T-helper 17 cell (primary cell): ENCODE measurements at regions not wholly inside any gene's neighbourhood (a gene's known extent, or its start where the extent isn't known, plus 50 kb on each side); places are given as distances from the start of the nearest gene placed in this dataset.
"Not testable (repeated sequence)": the region's sequence is repeated elsewhere in the genome, so short reads cannot be mapped to it uniquely, and the experiment has no call there.

Experiments
- ATAC-seq: fragments of 150-1000 bp; cut with Tn5 transposase; 2 replicates; pipeline ENCODE4 v1.10.0; 2021; ENCODE audit warnings: mild to moderate bottlenecking, moderate library complexity
- DNase-seq, 3 donors: peaks; one replicate each; pipeline versions ENCODE4 v3.0.0 to v3.0.0-alpha.2; 2020 to 2021
- H3K9me3 ChIP-seq: one replicate; pipeline ENCODE4 v1.7.0; 2013; ENCODE audit warnings: low read length, mild to moderate bottlenecking; ENCODE audit not compliant: control insufficient read depth, poor library complexity, severe bottlenecking
- H3K27ac Mint-ChIP-seq: one replicate; pipeline ENCODE4 v1.8.0; 2022; ENCODE audit warnings: mild to moderate bottlenecking, moderate library complexity, mixed read lengths
- H3K27me3 Mint-ChIP-seq: one replicate; pipeline ENCODE4 v1.8.0; 2022; ENCODE audit warnings: mixed read lengths
- H3K36me3 Mint-ChIP-seq: one replicate; pipeline ENCODE4 v1.8.0; 2022; ENCODE audit warnings: low read depth, mixed read lengths
- H3K4me1 Mint-ChIP-seq: one replicate; pipeline ENCODE4 v1.8.0; 2022; ENCODE audit warnings: mild to moderate bottlenecking, mixed read lengths
- H3K4me3 Mint-ChIP-seq: one replicate; pipeline ENCODE4 v1.8.0; 2022; ENCODE audit warnings: mild to moderate bottlenecking, moderate library complexity, mixed read lengths

- H3K4me3 Mint-ChIP-seq, result no peak overlapping the region
- no peak overlapping the region for H3K27ac Mint-ChIP-seq
- no peaks in the 10 kb centered on the region for H3K27me3 Mint-ChIP-seq
- H3K4me1 Mint-ChIP-seq, result no peaks in the 10 kb centered on the region
- H3K9me3 ChIP-seq, result no peaks in the 10 kb centered on the region
- no peak for DNase-seq
- no peak for ATAC-seq
- no peaks in the 10 kb centered on the region for H3K36me3 Mint-ChIP-seq
Measured at GRCh38 chr11:109708184-109708583, 286.2 kb downstream of the C11orf87 start.

GRCh38 chr11:109714444-109714843 lies 292.5 kb downstream of the C11orf87 start:
- not testable (repeated sequence) for DNase-seq, H3K27me3 Mint-ChIP-seq, H3K4me3 Mint-ChIP-seq, H3K27ac Mint-ChIP-seq, H3K4me1 Mint-ChIP-seq, ATAC-seq, H3K36me3 Mint-ChIP-seq, H3K9me3 ChIP-seq

GRCh38 chr11:109715424-109715823 lies 293.4 kb downstream of the C11orf87 start:
- not testable (repeated sequence) for H3K4me3 Mint-ChIP-seq, H3K4me1 Mint-ChIP-seq, ATAC-seq, H3K27me3 Mint-ChIP-seq, H3K9me3 ChIP-seq, H3K27ac Mint-ChIP-seq, DNase-seq, H3K36me3 Mint-ChIP-seq

GRCh38 chr11:109726061-109726460 lies 304.1 kb downstream of the C11orf87 start:
- Mint-ChIP-seq H3K36me3 (no peaks in the 10 kb centered on the region), H3K27me3 (no peaks in the 10 kb centered on the region), H3K4me3 (no peak overlapping the region), H3K4me1 (no peaks in the 10 kb centered on the region), H3K27ac (no peak overlapping the region)
- H3K9me3 ChIP-seq, result no peaks in the 10 kb centered on the region
- DNase-seq, result no peak
- ATAC-seq, result no peak

GRCh38 chr11:109728056-109728455 lies 306.1 kb downstream of the C11orf87 start:
- no peak for ATAC-seq
- Mint-ChIP-seq H3K4me3 (no peak overlapping the region), H3K27ac (no peak overlapping the region), H3K27me3 (no peaks in the 10 kb centered on the region), H3K4me1 (no peaks in the 10 kb centered on the region), H3K36me3 (no peaks in the 10 kb centered on the region)
- no peak for DNase-seq
- H3K9me3 ChIP-seq, result no peaks in the 10 kb centered on the region

- Mint-ChIP-seq H3K36me3 (no peaks in the 10 kb centered on the region), H3K4me1 (no peaks in the 10 kb centered on the region)
Measured at GRCh38 chr11:109729761-109730160, 307.8 kb downstream of the C11orf87 start.

GRCh38 chr11:109730669-109731068 lies 308.7 kb downstream of the C11orf87 start:
- ATAC-seq, result no peak
- no peaks in the 10 kb centered on the region for H3K9me3 ChIP-seq
- H3K4me3 Mint-ChIP-seq, result no peak overlapping the region
- H3K27me3 Mint-ChIP-seq, result no peaks in the 10 kb centered on the region
- no peak for DNase-seq
- H3K27ac Mint-ChIP-seq, result no peak overlapping the region
- no peaks in the 10 kb centered on the region for H3K36me3 Mint-ChIP-seq
- no peaks in the 10 kb centered on the region for H3K4me1 Mint-ChIP-seq

More at GRCh38 chr11:109729761-109730160, 307.8 kb downstream of the C11orf87 start:
- no peak for ATAC-seq
- no peak for DNase-seq
- H3K9me3 ChIP-seq, result no peaks in the 10 kb centered on the region
- H3K27ac Mint-ChIP-seq, result no peak overlapping the region
- H3K27me3 Mint-ChIP-seq, result no peaks in the 10 kb centered on the region
- no peak overlapping the region for H3K4me3 Mint-ChIP-seq

GRCh38 chr11:109731451-109731850 lies 309.5 kb downstream of the C11orf87 start:
- no peaks in the 10 kb centered on the region for H3K27me3 Mint-ChIP-seq
- H3K4me3 Mint-ChIP-seq, result no peak overlapping the region
- H3K36me3 Mint-ChIP-seq, result no peaks in the 10 kb centered on the region
- no peak overlapping the region for H3K27ac Mint-ChIP-seq
- no peaks in the 10 kb centered on the region for H3K4me1 Mint-ChIP-seq
- H3K9me3 ChIP-seq, result no peaks in the 10 kb centered on the region
- no peak for ATAC-seq
- no peak for DNase-seq

- H3K27me3 Mint-ChIP-seq, result no peaks in the 10 kb centered on the region
- DNase-seq (no peak), ATAC-seq (no peak)
- no peak overlapping the region for H3K27ac Mint-ChIP-seq
- H3K4me3 Mint-ChIP-seq, result no peak overlapping the region
- H3K36me3 Mint-ChIP-seq, result no peaks in the 10 kb centered on the region
- no peaks in the 10 kb centered on the region for H3K9me3 ChIP-seq
- no peaks in the 10 kb centered on the region for H3K4me1 Mint-ChIP-seq
Measured at GRCh38 chr11:109733245-109733644, 311.3 kb downstream of the C11orf87 start.

- no peak for ATAC-seq
Measured at GRCh38 chr11:109734566-109734965, 312.6 kb downstream of the C11orf87 start.

GRCh38 chr11:109735128-109735527 lies 313.1 kb downstream of the C11orf87 start:
- no peak overlapping the region for H3K27ac Mint-ChIP-seq
- H3K27me3 Mint-ChIP-seq, result peaks cover 6% of the 10 kb centered on the region
- ATAC-seq, result no peak
- H3K4me3 Mint-ChIP-seq, result no peak overlapping the region
- H3K36me3 Mint-ChIP-seq, result no peaks in the 10 kb centered on the region
- H3K9me3 ChIP-seq, result no peaks in the 10 kb centered on the region
- no peaks in the 10 kb centered on the region for H3K4me1 Mint-ChIP-seq
- DNase-seq, result no peak

More at GRCh38 chr11:109734566-109734965, 312.6 kb downstream of the C11orf87 start:
- no peaks in the 10 kb centered on the region for H3K4me1 Mint-ChIP-seq
- no peak overlapping the region for H3K27ac Mint-ChIP-seq
- H3K4me3 Mint-ChIP-seq, result no peak overlapping the region
- no peak for DNase-seq
- H3K36me3 Mint-ChIP-seq, result no peaks in the 10 kb centered on the region
- peaks cover 6% of the 10 kb centered on the region for H3K27me3 Mint-ChIP-seq
- H3K9me3 ChIP-seq, result no peaks in the 10 kb centered on the region

- no peaks in the 10 kb centered on the region for H3K36me3 Mint-ChIP-seq
- no peaks in the 10 kb centered on the region for H3K4me1 Mint-ChIP-seq
- H3K27me3 Mint-ChIP-seq, result peaks cover 6% of the 10 kb centered on the region
- ATAC-seq (no peak), DNase-seq (no peak)
- no peak overlapping the region for H3K4me3 Mint-ChIP-seq
- no peak overlapping the region for H3K27ac Mint-ChIP-seq
- no peaks in the 10 kb centered on the region for H3K9me3 ChIP-seq
Measured at GRCh38 chr11:109739379-109739778, 317.4 kb downstream of the C11orf87 start.

- H3K4me3 Mint-ChIP-seq, result no peak overlapping the region
- no peak overlapping the region for H3K27ac Mint-ChIP-seq
- H3K36me3 Mint-ChIP-seq, result no peaks in the 10 kb centered on the region
- no peak for ATAC-seq
- H3K4me1 Mint-ChIP-seq, result no peaks in the 10 kb centered on the region
- H3K27me3 Mint-ChIP-seq, result no peaks in the 10 kb centered on the region
- DNase-seq, result no peak
- no peaks in the 10 kb centered on the region for H3K9me3 ChIP-seq
Measured at GRCh38 chr11:109745996-109746625, 324.1 kb downstream of the C11orf87 start.

GRCh38 chr11:109747839-109748238 lies 325.8 kb downstream of the C11orf87 start:
- Mint-ChIP-seq H3K4me3 (no peak overlapping the region), H3K27me3 (no peaks in the 10 kb centered on the region), H3K27ac (no peak overlapping the region), H3K36me3 (no peaks in the 10 kb centered on the region), H3K4me1 (no peaks in the 10 kb centered on the region)
- H3K9me3 ChIP-seq, result no peaks in the 10 kb centered on the region
- ATAC-seq (peak; percentile 37), DNase-seq (no peak)
